NB4 (cell line): ENCODE measurements at regions not wholly inside any gene's neighbourhood (a gene's known extent, or its start where the extent isn't known, plus 50 kb on each side); places are given as distances from the start of the nearest gene placed in this dataset.

Experiments
- CTCF ChIP-seq: IDR thresholded peaks from one replicate; pipeline ENCODE4 v1.5.1; 2012; ENCODE audit warnings: low read depth, low read length
- MYC ChIP-seq: IDR thresholded peaks from 2 replicates; pipeline ENCODE4 v1.6.1; 2011; ENCODE audit warnings: low read depth, low read length
- POLR2A ChIP-seq: IDR thresholded peaks from 2 replicates; pipeline ENCODE4 v1.6.1; 2011; ENCODE audit warnings: mild to moderate bottlenecking; ENCODE audit not compliant: insufficient read length; ENCODE audit errors: extremely low read depth

GRCh38 chr12:88752183-88752582 lies 171.9 kb upstream of the KITLG start:
- TF ChIP-seq CTCF (no peak), POLR2A (no peak), MYC (no peak)
